HG03439 (cell line): ENCODE measurements at regions not wholly inside any gene's neighbourhood (a gene's known extent, or its start where the extent isn't known, plus 50 kb on each side); places are given as distances from the start of the nearest gene placed in this dataset.

Source experiments
- ATAC-seq: cut with Tn5 transposase; IDR thresholded peaks from one replicate; pipeline ENCODE4 v1.9.1; 2021; ENCODE audit warnings: mild to moderate bottlenecking, moderate library complexity; ENCODE audit not compliant: unreplicated experiment

GRCh38 chr7:32428546-32428945 lies 61.6 kb downstream of the LSM5 start:
- no peak for ATAC-seq

- no peak for ATAC-seq
Observed at GRCh38 chr7:32427769-32428291, 62.4 kb downstream of the LSM5 start.

GRCh38 chr7:32416846-32417245 lies 73.3 kb downstream of the LSM5 start:
- ATAC-seq = no peak

GRCh38 chr7:32415936-32416335 lies 74.2 kb downstream of the LSM5 start:
- ATAC-seq = no peak

- ATAC-seq = no peak
Observed at GRCh38 chr7:32415519-32415918, 74.7 kb downstream of the LSM5 start.

- no peak for ATAC-seq
Observed at GRCh38 chr7:32412471-32412870, 77.7 kb downstream of the LSM5 start.

GRCh38 chr7:32410545-32410944 lies 79.6 kb downstream of the LSM5 start:
- ATAC-seq = no peak

GRCh38 chr7:32406386-32406785 lies 83.8 kb downstream of the LSM5 start:
- no peak for ATAC-seq

- ATAC-seq = no peak
Observed at GRCh38 chr7:32403463-32404229, 86.5 kb downstream of the LSM5 start.

GRCh38 chr7:32400676-32401075 lies 89.5 kb downstream of the LSM5 start:
- no peak for ATAC-seq

GRCh38 chr7:32399311-32399710 lies 90.9 kb downstream of the LSM5 start:
- ATAC-seq = no peak

GRCh38 chr7:32395168-32395567 lies 95.0 kb downstream of the LSM5 start:
- no peak for ATAC-seq

GRCh38 chr7:32393861-32394260 lies 96.3 kb downstream of the LSM5 start:
- no peak for ATAC-seq

- no peak for ATAC-seq
Observed at GRCh38 chr7:32390210-32390609, 100.0 kb downstream of the LSM5 start.

GRCh38 chr7:32385316-32385956 lies 104.7 kb downstream of the LSM5 start:
- no peak for ATAC-seq

- no peak for ATAC-seq
Observed at GRCh38 chr7:32381024-32381601, 109.1 kb downstream of the LSM5 start.

GRCh38 chr7:32379510-32380112 lies 110.6 kb downstream of the LSM5 start:
- no peak for ATAC-seq

- no peak for ATAC-seq
Observed at GRCh38 chr7:32378988-32379387, 111.2 kb downstream of the LSM5 start.

- ATAC-seq = no peak
Observed at GRCh38 chr7:32364581-32364980, 125.6 kb downstream of the LSM5 start.

- ATAC-seq = no peak
Observed at GRCh38 chr7:32360127-32360526, 130.1 kb downstream of the LSM5 start.

- ATAC-seq = no peak
Observed at GRCh38 chr7:32357535-32358277, 132.5 kb downstream of the LSM5 start.
